B cell (primary cell): ENCODE measurements at regions not wholly inside any gene's neighbourhood (a gene's known extent, or its start where the extent isn't known, plus 50 kb on each side); places are given as distances from the start of the nearest gene placed in this dataset.

Experiments used
- ATAC-seq: fragments of 200-7000 bp; cut with Tn5 transposase; one replicate; pipeline ENCODE4 v1.10.0; 2021; ENCODE audit warnings: low read depth, mild to moderate bottlenecking, moderate number of reproducible peaks, moderate library complexity
- CTCF ChIA-PET: fragments of 350-600 bp; sonication (Branson Sonifier 250); formaldehyde crosslinking; loops from one replicate; lab custom pipeline; 2021; ENCODE audit warnings: antibody characterized with exemption, inconsistent platforms; lab: Charles Lee
- POLR2A ChIA-PET: fragments of 350-600 bp; sonication (Branson Sonifier 250); formaldehyde crosslinking; loops from one replicate; lab custom pipeline; 2021; ENCODE audit warnings: antibody characterized with exemption; lab: Charles Lee
- DNase-seq: peaks from one replicate; pipeline ENCODE4 v3.0.0; 2013
- H2AFZ ChIP-seq: 2 replicates; pipeline ENCODE4 v1.6.1; 2012; ENCODE audit warnings: mild to moderate bottlenecking, low read depth, low read length; ENCODE audit not compliant: insufficient read depth, poor library complexity, severe bottlenecking
- H3K27ac ChIP-seq, 2 donors: 1 replicate in 1 of 2; 2 replicates in 1 of 2; pipeline ENCODE4 v1.5.1; 2012 to 2013; ENCODE audit warnings: low read length in 2 of 2, mild to moderate bottlenecking in 2 of 2, moderate library complexity in 1 of 2
- H3K27me3 ChIP-seq, 4 experiments: fragments of 200-600 bp in 1 of 4; sonication (generic) in 1 of 4; replicated peaks in 1 of 4; 1 replicate in 2 of 4; 2 replicates in 2 of 4; pipeline versions ENCODE4 v1.6.1 to v1.7.0; 2013 to 2016; ENCODE audit warnings: low read length in 3 of 4, mild to moderate bottlenecking in 2 of 4, mixed read lengths in 1 of 4, moderate library complexity in 1 of 4; ENCODE audit not compliant: insufficient read depth in 4 of 4, control insufficient read depth in 3 of 4; ENCODE audit errors: control extremely low read depth in 1 of 4
- H3K36me3 ChIP-seq, 2 experiments: replicated peaks in 1 of 2; 1 replicate in 1 of 2; 2 replicates in 1 of 2; pipeline versions ENCODE4 v1.6.1 to v1.7.1; 2013; ENCODE audit warnings: low read length in 1 of 2; ENCODE audit not compliant: insufficient read depth in 2 of 2, control insufficient read depth in 1 of 2; ENCODE audit errors: control extremely low read depth in 1 of 2, extremely low read depth in 1 of 2
- H3K4me1 ChIP-seq, 2 donors: fragments of 200-600 bp in 1 of 2; sonication (generic) in 1 of 2; 1 replicate in 1 of 2; 2 replicates in 1 of 2; pipeline versions ENCODE4 v1.5.1 to v1.6.1; 2013 to 2017; ENCODE audit warnings: low read length in 2 of 2; ENCODE audit not compliant: control insufficient read depth in 2 of 2, insufficient read depth in 2 of 2
- H3K4me2 ChIP-seq: replicated peaks from 2 replicates; pipeline ENCODE3; 2012; ENCODE audit warnings: mild to moderate bottlenecking, low read depth, low read length; ENCODE audit not compliant: poor library complexity, severe bottlenecking
- H3K4me3 ChIP-seq, 5 experiments: fragments of 200-600 bp in 1 of 5; sonication (generic) in 1 of 5; 1 replicate in 3 of 5; 2 replicates in 2 of 5; pipeline versions ENCODE4 v1.5.1 to v1.7.0; 2011 to 2016; ENCODE audit warnings: low read length in 4 of 5, mild to moderate bottlenecking in 4 of 5, low read depth in 2 of 5, control low read depth in 1 of 5, moderate library complexity in 1 of 5; ENCODE audit not compliant: insufficient read depth in 1 of 5; ENCODE audit errors: control extremely low read depth in 1 of 5, extremely low read depth in 1 of 5
- H3K79me2 ChIP-seq: fragments of 200-600 bp; sonication (generic); one replicate; pipeline ENCODE4 v1.6.0; 2016; ENCODE audit warnings: low read length; ENCODE audit not compliant: control insufficient read depth, insufficient read depth
- H3K9ac ChIP-seq: fragments of 200-600 bp; sonication (generic); 2 replicates; pipeline ENCODE4 v1.6.1; 2017; ENCODE audit warnings: mild to moderate bottlenecking, low read length, moderate library complexity
- H3K9me3 ChIP-seq, 3 donors: one replicate each; pipeline versions ENCODE4 v1.6.1 to v1.7.1; 2013; ENCODE audit warnings: low read length in 2 of 3; ENCODE audit not compliant: control insufficient read depth in 2 of 3, insufficient read depth in 1 of 3; ENCODE audit errors: control extremely low read depth in 1 of 3
- H4K20me1 ChIP-seq: 2 replicates; pipeline ENCODE4 v1.6.0; 2012; ENCODE audit warnings: mild to moderate bottlenecking, low read length; ENCODE audit not compliant: insufficient read depth, control insufficient read depth, poor library complexity, severe bottlenecking
- H3K27ac Mint-ChIP-seq: one replicate; pipeline ENCODE4 v1.8.0; 2021; ENCODE audit warnings: mixed read lengths
- H3K27me3 Mint-ChIP-seq: one replicate; pipeline ENCODE4 v1.8.0; 2021; ENCODE audit warnings: mixed read lengths
- H3K4me1 Mint-ChIP-seq: one replicate; pipeline ENCODE4 v1.8.0; 2021; ENCODE audit warnings: mixed read lengths
- H3K4me3 Mint-ChIP-seq: one replicate; pipeline ENCODE4 v1.8.0; 2021; ENCODE audit warnings: mixed read lengths
- H3K9me3 Mint-ChIP-seq: one replicate; pipeline ENCODE4 v1.8.0; 2022; ENCODE audit warnings: mixed read lengths; ENCODE audit not compliant: insufficient read depth
- EZH2 ChIP-seq: IDR thresholded peaks from 2 replicates; pipeline ENCODE4 v1.6.1; 2012; ENCODE audit warnings: borderline replicate concordance, low read depth, mild to moderate bottlenecking, moderate library complexity, low read length; ENCODE audit not compliant: insufficient read depth, poor library complexity, severe bottlenecking
- WGBS: methylation state at CpG from one replicate; pipeline ENCODE4 v1.1.5; 2013; ENCODE audit warnings: missing lambda C conversion rate; ENCODE audit not compliant: insufficient coverage; 5-methylcytosine and 5-hydroxymethylcytosine counted together
- intact Hi-C: fragments of 100-400 bp; cut with micrococcal nuclease; formaldehyde crosslinking; loops from one replicate; pipeline ENCODE4 v1.10.0; 2022
- TF ChIP-seq, protein P1 (sequence below): fragments of 200-600 bp; IDR thresholded peaks from one replicate; pipeline ENCODE4 v1.8.0; 2022; ENCODE audit warnings: antibody characterized with exemption, mild to moderate bottlenecking

DNA sequence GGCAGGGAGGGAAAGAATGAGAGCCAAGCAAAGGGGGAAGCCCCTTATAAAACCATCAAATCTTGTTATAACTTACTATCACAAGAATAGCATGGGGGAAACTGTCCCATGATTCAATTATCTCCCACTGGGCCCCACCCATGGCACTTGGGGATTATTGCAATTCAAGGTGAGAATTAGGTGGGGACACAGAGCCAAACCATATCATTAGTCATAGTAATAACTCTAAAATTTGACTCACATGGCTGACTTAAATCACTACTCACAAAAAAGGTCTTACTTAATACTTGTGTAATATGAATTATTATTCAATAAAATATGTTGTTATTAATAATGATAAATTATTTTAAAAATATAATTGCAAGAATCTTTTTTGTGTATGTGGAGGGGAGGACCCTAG, 178.1 kb upstream of the TCF21 start:
- Histone ChIP-seq H3K27ac (no peak overlapping the region), H2AFZ (no peak overlapping the region), H3K4me1 (no peaks in the 10 kb centered on the region), H3K9ac (no peak overlapping the region), H3K27me3 (no peaks in the 10 kb centered on the region), H4K20me1 (no peaks in the 10 kb centered on the region), H3K4me3 (no peak overlapping the region), H3K36me3 (no peaks in the 10 kb centered on the region), H3K4me2 (no peak overlapping the region), H3K9me3 (no peaks in the 10 kb centered on the region), H3K79me2 (no peaks in the 10 kb centered on the region)
- H3K9me3 Mint-ChIP-seq = no peaks in the 10 kb centered on the region
- ATAC-seq (no peak), DNase-seq (no peak)
- peaks cover 3% of the 10 kb centered on the region for H3K27me3 Mint-ChIP-seq
- TF ChIP-seq, protein P1, sequence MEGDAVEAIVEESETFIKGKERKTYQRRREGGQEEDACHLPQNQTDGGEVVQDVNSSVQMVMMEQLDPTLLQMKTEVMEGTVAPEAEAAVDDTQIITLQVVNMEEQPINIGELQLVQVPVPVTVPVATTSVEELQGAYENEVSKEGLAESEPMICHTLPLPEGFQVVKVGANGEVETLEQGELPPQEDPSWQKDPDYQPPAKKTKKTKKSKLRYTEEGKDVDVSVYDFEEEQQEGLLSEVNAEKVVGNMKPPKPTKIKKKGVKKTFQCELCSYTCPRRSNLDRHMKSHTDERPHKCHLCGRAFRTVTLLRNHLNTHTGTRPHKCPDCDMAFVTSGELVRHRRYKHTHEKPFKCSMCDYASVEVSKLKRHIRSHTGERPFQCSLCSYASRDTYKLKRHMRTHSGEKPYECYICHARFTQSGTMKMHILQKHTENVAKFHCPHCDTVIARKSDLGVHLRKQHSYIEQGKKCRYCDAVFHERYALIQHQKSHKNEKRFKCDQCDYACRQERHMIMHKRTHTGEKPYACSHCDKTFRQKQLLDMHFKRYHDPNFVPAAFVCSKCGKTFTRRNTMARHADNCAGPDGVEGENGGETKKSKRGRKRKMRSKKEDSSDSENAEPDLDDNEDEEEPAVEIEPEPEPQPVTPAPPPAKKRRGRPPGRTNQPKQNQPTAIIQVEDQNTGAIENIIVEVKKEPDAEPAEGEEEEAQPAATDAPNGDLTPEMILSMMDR = no peak
- no peak for TF ChIP-seq EZH2
- CTCF ChIA-PET = no interaction called here
- POLR2A ChIA-PET = no interaction called here
- H3K4me1 Mint-ChIP-seq = no peaks in the 10 kb centered on the region
- H3K27ac Mint-ChIP-seq = no peak overlapping the region
- H3K4me3 Mint-ChIP-seq = no peak overlapping the region
- intact Hi-C loops = no loop called here

DNA sequence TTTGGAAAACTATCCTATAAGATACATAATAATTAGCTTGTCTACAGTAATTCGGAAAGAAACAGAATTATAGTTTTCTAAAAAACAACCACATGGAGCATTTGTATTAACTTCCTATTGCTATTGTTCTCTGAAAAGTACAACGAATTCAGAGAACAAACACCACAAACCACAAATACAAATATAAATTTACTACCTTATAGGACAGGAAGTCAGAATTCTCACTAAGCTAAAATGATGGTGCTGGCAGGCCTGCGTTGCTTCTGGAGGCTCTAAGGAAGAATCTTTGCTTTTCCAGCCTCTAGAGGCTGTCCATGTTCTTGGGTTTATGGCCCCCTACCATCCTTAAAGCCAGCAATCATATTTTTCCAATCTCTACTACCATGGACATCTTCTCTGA, 173.6 kb upstream of the TCF21 start:
- intact Hi-C loops = no loop called here
- no peak for ATAC-seq
- POLR2A ChIA-PET = no interaction called here

More for the DNA sequence above, 173.6 kb upstream of the TCF21 start:
- no peak overlapping the region for H3K27ac ChIP-seq
- no peaks in the 10 kb centered on the region for H3K9me3 ChIP-seq
- Mint-ChIP-seq H3K27me3 (peaks cover 7% of the 10 kb centered on the region), H3K4me1 (no peaks in the 10 kb centered on the region), H3K4me3 (no peak overlapping the region), H3K9me3 (no peaks in the 10 kb centered on the region), H3K27ac (no peak overlapping the region)
- no peak overlapping the region for H3K9ac ChIP-seq
- no peaks in the 10 kb centered on the region for H3K79me2 ChIP-seq
- H2AFZ ChIP-seq = no peak overlapping the region
- no peaks in the 10 kb centered on the region for H3K27me3 ChIP-seq
- WGBS = 20% methylated on average over 1 of the region's 3 CpGs
- H3K4me2 ChIP-seq = no peak overlapping the region
- TF ChIP-seq, protein P1 = no peak
- no peak for TF ChIP-seq EZH2
- CTCF ChIA-PET = no interaction called here
- DNase-seq = no peak
- H3K4me1 ChIP-seq = no peaks in the 10 kb centered on the region
- H4K20me1 ChIP-seq = no peaks in the 10 kb centered on the region
- H3K4me3 ChIP-seq = no peak overlapping the region
- H3K36me3 ChIP-seq = no peaks in the 10 kb centered on the region
